Choroid plexus epithelial cell (primary cell): ENCODE measurements at regions not wholly inside any gene's neighbourhood (a gene's known extent, or its start where the extent isn't known, plus 50 kb on each side); places are given as distances from the start of the nearest gene placed in this dataset.
"Not testable (repeated sequence)": the region's sequence is repeated elsewhere in the genome, so short reads cannot be mapped to it uniquely, and the experiment has no call there.

Experiments used
- DNase-seq: peaks from one replicate; pipeline ENCODE4 v3.0.0-alpha.2; 2010; ENCODE audit warnings: low read depth
- H3K4me3 ChIP-seq: 2 replicates; pipeline ENCODE4 v1.5.1; 2011; ENCODE audit warnings: low read depth, mild to moderate bottlenecking, control low read depth, low read length, moderate library complexity
- CTCF ChIP-seq: conservative IDR thresholded peaks from 2 replicates; pipeline ENCODE4 v1.5.1; 2011; ENCODE audit warnings: low read depth, mild to moderate bottlenecking, control low read depth, inconsistent platforms, low read length, moderate library complexity

- no peak for DNase-seq
- TF ChIP-seq CTCF: no peak
- H3K4me3 ChIP-seq: no peak overlapping the region
Measured at GRCh38 chr11:37171451-37171850, 573.4 kb upstream of the RAG2 start.

GRCh38 chr11:37170311-37170710 is 572.3 kb upstream of the RAG2 start:
- H3K4me3 ChIP-seq: no peak overlapping the region
- TF ChIP-seq CTCF: no peak
- DNase-seq: no peak

- not testable (repeated sequence) for DNase-seq, H3K4me3 ChIP-seq
Measured at GRCh38 chr11:37145434-37145833, 547.4 kb upstream of the RAG2 start.

GRCh38 chr11:37142591-37142990 is 544.6 kb upstream of the RAG2 start:
- no peak overlapping the region for H3K4me3 ChIP-seq
- no peak for DNase-seq
- no peak for TF ChIP-seq CTCF

GRCh38 chr11:37141707-37142106 is 543.7 kb upstream of the RAG2 start:
- DNase-seq: no peak
- no peak overlapping the region for H3K4me3 ChIP-seq
- TF ChIP-seq CTCF: no peak

GRCh38 chr11:37135606-37136005 is 537.6 kb upstream of the RAG2 start:
- not testable (repeated sequence) for H3K4me3 ChIP-seq, DNase-seq

GRCh38 chr11:37134637-37135036 is 536.6 kb upstream of the RAG2 start:
- TF ChIP-seq CTCF: no peak
- no peak overlapping the region for H3K4me3 ChIP-seq

GRCh38 chr11:37124384-37124783 is 526.3 kb upstream of the RAG2 start:
- no peak overlapping the region for H3K4me3 ChIP-seq
- DNase-seq: no peak
- TF ChIP-seq CTCF: no peak

More at GRCh38 chr11:37134637-37135036, 536.6 kb upstream of the RAG2 start:
- no peak for DNase-seq
